ENCODE measurements at regions not wholly inside any gene's neighbourhood (a gene's known extent, or its start where the extent isn't known, plus 50 kb on each side); places are given as distances from the start of the nearest gene placed in this dataset.
"Not testable (repeated sequence)": the region's sequence is repeated elsewhere in the genome, so short reads cannot be mapped to it uniquely, and the experiment has no call there.

- WGBS: 90% methylated on average over 3 of the region's 3 CpGs
- Histone ChIP-seq H3K4me3 (ENCODE audit: low read length in 2 of 2) (no peak overlapping the region), H3K9me3 (ENCODE audit: control insufficient read depth in 2 of 2, insufficient read depth in 1 of 2, low read length in 1 of 2) (peaks cover 2 to 7% of the 10 kb centered on the region in 2 donors), H3K27me3 (ENCODE audit: control insufficient read depth in 2 of 2, insufficient read depth in 1 of 2, low read length in 1 of 2) (no peaks in the 10 kb centered on the region), H3K4me1 (ENCODE audit: control insufficient read depth in 2 of 2, insufficient read depth in 2 of 2, low read length in 2 of 2) (peaks cover 0 to 3% of the 10 kb centered on the region in 2 donors), H3K27ac (ENCODE audit: low read depth in 1 of 2, low read length in 1 of 2) (no peak overlapping the region), H3K36me3 (ENCODE audit: control insufficient read depth in 2 of 2, insufficient read depth in 2 of 2, low read length in 1 of 2) (no peaks in the 10 kb centered on the region)
- no peak for DNase-seq (ENCODE audit: low read depth in 6 of 9, low spot score in 9 of 9)
These were observed 484.5 kb downstream of the DMAC1 start for GRCh38 chr9:7315116-7315515.

- Histone ChIP-seq H3K27me3 (ENCODE audit: control insufficient read depth in 2 of 2, insufficient read depth in 1 of 2, low read length in 1 of 2) (no peaks in the 10 kb centered on the region), H3K27ac (ENCODE audit: low read depth in 1 of 2, low read length in 1 of 2) (no peak overlapping the region), H3K4me3 (ENCODE audit: low read length in 2 of 2) (no peak overlapping the region), H3K9me3 (ENCODE audit: control insufficient read depth in 2 of 2, insufficient read depth in 1 of 2, low read length in 1 of 2) (peaks cover 2 to 7% of the 10 kb centered on the region in 2 donors), H3K36me3 (ENCODE audit: control insufficient read depth in 2 of 2, insufficient read depth in 2 of 2, low read length in 1 of 2) (no peaks in the 10 kb centered on the region), H3K4me1 (ENCODE audit: control insufficient read depth in 2 of 2, insufficient read depth in 2 of 2, low read length in 2 of 2) (peaks cover 0 to 3% of the 10 kb centered on the region in 2 donors)
- 100% methylated on average over 1 of the region's 1 CpG for WGBS
- DNase-seq (ENCODE audit: low read depth in 6 of 9, low spot score in 9 of 9): no peak
These were observed 486.2 kb downstream of the DMAC1 start for GRCh38 chr9:7313389-7313788.

GRCh38 chr9:7309051-7309450, 490.5 kb downstream of the DMAC1 start:
- H3K36me3 ChIP-seq (ENCODE audit: control insufficient read depth in 2 of 2, insufficient read depth in 2 of 2, low read length in 1 of 2); H3K4me3 ChIP-seq (ENCODE audit: low read length in 2 of 2); H3K9me3 ChIP-seq (ENCODE audit: control insufficient read depth in 2 of 2, insufficient read depth in 1 of 2, low read length in 1 of 2); DNase-seq (ENCODE audit: low read depth in 6 of 9, low spot score in 9 of 9); H3K27ac ChIP-seq (ENCODE audit: low read depth in 1 of 2, low read length in 1 of 2); H3K4me1 ChIP-seq (ENCODE audit: control insufficient read depth in 2 of 2, insufficient read depth in 2 of 2, low read length in 2 of 2); H3K27me3 ChIP-seq (ENCODE audit: control insufficient read depth in 2 of 2, insufficient read depth in 1 of 2, low read length in 1 of 2): not testable (repeated sequence)
- 97% methylated on average over 7 of the region's 7 CpGs for WGBS

DNA sequence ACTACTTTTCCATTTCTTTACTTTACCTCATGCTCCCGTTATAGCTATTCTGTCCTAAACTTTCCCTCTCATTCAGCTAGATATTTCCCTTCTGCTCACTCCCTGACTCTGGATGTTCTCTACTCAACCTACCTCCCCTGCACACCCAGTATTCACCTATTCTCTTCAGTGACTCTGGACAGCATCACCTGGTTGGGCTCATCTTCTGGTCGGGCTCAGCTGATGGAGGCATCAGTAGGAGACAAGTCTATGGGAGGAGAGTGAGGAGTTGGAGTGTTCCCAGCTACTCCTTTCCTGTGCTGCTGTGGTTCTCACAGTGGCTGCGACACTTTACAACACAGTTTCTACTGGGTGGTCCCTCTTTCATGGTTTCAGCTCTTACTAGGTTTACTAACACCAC, 493.9 kb downstream of the DMAC1 start:
- DNase-seq (ENCODE audit: low read depth in 6 of 9, low spot score in 9 of 9): no peak
- no peaks in the 10 kb centered on the region for H3K4me1 ChIP-seq (ENCODE audit: control insufficient read depth in 2 of 2, insufficient read depth in 2 of 2, low read length in 2 of 2)
- no peak overlapping the region for H3K27ac ChIP-seq (ENCODE audit: low read depth in 1 of 2, low read length in 1 of 2)
- no peaks in the 10 kb centered on the region for H3K9me3 ChIP-seq (ENCODE audit: control insufficient read depth in 2 of 2, insufficient read depth in 1 of 2, low read length in 1 of 2)
- no peaks in the 10 kb centered on the region for H3K36me3 ChIP-seq (ENCODE audit: control insufficient read depth in 2 of 2, insufficient read depth in 2 of 2, low read length in 1 of 2)
- no peak overlapping the region for H3K4me3 ChIP-seq (ENCODE audit: low read length in 2 of 2)
- 97% methylated on average over 3 of the region's 3 CpGs for WGBS
- no peaks in the 10 kb centered on the region for H3K27me3 ChIP-seq (ENCODE audit: control insufficient read depth in 2 of 2, insufficient read depth in 1 of 2, low read length in 1 of 2)

DNA sequence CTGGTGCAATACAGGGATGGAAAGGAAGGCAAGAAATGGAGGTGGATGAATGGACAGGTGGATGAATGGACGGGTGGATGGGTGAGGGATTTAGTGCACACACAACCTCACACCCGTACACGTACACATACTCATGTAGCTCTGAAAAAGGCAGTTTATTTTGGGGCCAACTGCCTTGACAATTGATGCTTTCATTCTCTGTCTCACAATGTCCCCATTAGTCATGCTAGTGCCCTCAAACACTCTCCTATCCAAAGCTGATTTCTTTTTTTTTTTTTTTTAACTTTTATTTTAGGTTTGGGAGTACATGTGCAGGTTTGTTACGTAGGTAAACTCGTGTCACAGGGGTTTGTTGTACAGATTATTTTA, 495.0 kb downstream of the DMAC1 start:
- no peaks in the 10 kb centered on the region for H3K27me3 ChIP-seq (ENCODE audit: control insufficient read depth in 2 of 2, insufficient read depth in 1 of 2, low read length in 1 of 2)
- no peak overlapping the region for H3K27ac ChIP-seq (ENCODE audit: low read depth in 1 of 2, low read length in 1 of 2)
- H3K4me1 ChIP-seq (ENCODE audit: control insufficient read depth in 2 of 2, insufficient read depth in 2 of 2, low read length in 2 of 2): no peaks in the 10 kb centered on the region
- H3K9me3 ChIP-seq (ENCODE audit: control insufficient read depth in 2 of 2, insufficient read depth in 1 of 2, low read length in 1 of 2): no peaks in the 10 kb centered on the region
- no peak for DNase-seq (ENCODE audit: low read depth in 6 of 9, low spot score in 9 of 9)
- no peak overlapping the region for H3K4me3 ChIP-seq (ENCODE audit: low read length in 2 of 2)
- WGBS: 93% methylated on average over 5 of the region's 5 CpGs
- H3K36me3 ChIP-seq (ENCODE audit: control insufficient read depth in 2 of 2, insufficient read depth in 2 of 2, low read length in 1 of 2): no peaks in the 10 kb centered on the region

- Histone ChIP-seq H3K4me3 (ENCODE audit: low read length in 2 of 2) (no peak overlapping the region), H3K4me1 (ENCODE audit: control insufficient read depth in 2 of 2, insufficient read depth in 2 of 2, low read length in 2 of 2) (no peaks in the 10 kb centered on the region), H3K36me3 (ENCODE audit: control insufficient read depth in 2 of 2, insufficient read depth in 2 of 2, low read length in 1 of 2) (no peaks in the 10 kb centered on the region), H3K9me3 (ENCODE audit: control insufficient read depth in 2 of 2, insufficient read depth in 1 of 2, low read length in 1 of 2) (no peaks in the 10 kb centered on the region), H3K27me3 (ENCODE audit: control insufficient read depth in 2 of 2, insufficient read depth in 1 of 2, low read length in 1 of 2) (no peaks in the 10 kb centered on the region), H3K27ac (ENCODE audit: low read depth in 1 of 2, low read length in 1 of 2) (no peak overlapping the region)
- no peak for DNase-seq (ENCODE audit: low read depth in 6 of 9, low spot score in 9 of 9)
- WGBS: 91% methylated on average over 10 of the region's 10 CpGs
These were observed 495.5 kb downstream of the DMAC1 start for GRCh38 chr9:7303907-7304626.

GRCh38 chr9:7300484-7300883, 499.1 kb downstream of the DMAC1 start:
- H3K27me3 ChIP-seq (ENCODE audit: control insufficient read depth in 2 of 2, insufficient read depth in 1 of 2, low read length in 1 of 2): no peaks in the 10 kb centered on the region
- no peaks in the 10 kb centered on the region for H3K9me3 ChIP-seq (ENCODE audit: control insufficient read depth in 2 of 2, insufficient read depth in 1 of 2, low read length in 1 of 2)
- H3K4me3 ChIP-seq (ENCODE audit: low read length in 2 of 2): no peak overlapping the region
- H3K27ac ChIP-seq (ENCODE audit: low read depth in 1 of 2, low read length in 1 of 2): no peak overlapping the region
- no peaks in the 10 kb centered on the region for H3K36me3 ChIP-seq (ENCODE audit: control insufficient read depth in 2 of 2, insufficient read depth in 2 of 2, low read length in 1 of 2)
- no peaks in the 10 kb centered on the region for H3K4me1 ChIP-seq (ENCODE audit: control insufficient read depth in 2 of 2, insufficient read depth in 2 of 2, low read length in 2 of 2)
- no peak for DNase-seq (ENCODE audit: low read depth in 6 of 9, low spot score in 9 of 9)
- WGBS: 99% methylated on average over 3 of the region's 3 CpGs

DNA sequence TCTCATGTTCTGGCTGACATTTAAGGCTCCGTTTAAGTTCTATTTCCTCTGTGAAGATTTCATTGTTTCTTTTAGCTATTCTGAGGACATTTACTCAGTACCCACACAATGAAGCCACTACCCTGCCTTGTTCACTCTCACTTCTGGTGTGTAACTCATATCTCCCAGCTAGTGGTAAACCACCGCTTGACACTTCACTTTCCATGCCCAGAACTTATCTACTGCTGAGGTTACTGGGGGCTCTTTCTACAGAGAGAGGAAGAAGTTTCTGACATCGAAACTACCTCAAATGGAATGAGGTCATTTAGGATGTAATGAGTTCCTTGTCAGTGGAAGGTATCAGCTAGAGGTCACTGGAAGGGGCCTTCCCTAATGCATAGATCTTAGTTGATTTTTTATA, 501.5 kb downstream of the DMAC1 start:
- Histone ChIP-seq H3K27me3 (ENCODE audit: control insufficient read depth in 2 of 2, insufficient read depth in 1 of 2, low read length in 1 of 2) (no peaks in the 10 kb centered on the region), H3K9me3 (ENCODE audit: control insufficient read depth in 2 of 2, insufficient read depth in 1 of 2, low read length in 1 of 2) (no peaks in the 10 kb centered on the region), H3K27ac (ENCODE audit: low read depth in 1 of 2, low read length in 1 of 2) (no peak overlapping the region), H3K36me3 (ENCODE audit: control insufficient read depth in 2 of 2, insufficient read depth in 2 of 2, low read length in 1 of 2) (no peaks in the 10 kb centered on the region), H3K4me1 (ENCODE audit: control insufficient read depth in 2 of 2, insufficient read depth in 2 of 2, low read length in 2 of 2) (no peaks in the 10 kb centered on the region), H3K4me3 (ENCODE audit: low read length in 2 of 2) (no peak overlapping the region)
- peak in 7 of 9 donors; percentile 5 to 48 (median 14) for DNase-seq (ENCODE audit: low read depth in 6 of 9, low spot score in 9 of 9)
- WGBS: 28% methylated on average over 3 of the region's 3 CpGs

DNA sequence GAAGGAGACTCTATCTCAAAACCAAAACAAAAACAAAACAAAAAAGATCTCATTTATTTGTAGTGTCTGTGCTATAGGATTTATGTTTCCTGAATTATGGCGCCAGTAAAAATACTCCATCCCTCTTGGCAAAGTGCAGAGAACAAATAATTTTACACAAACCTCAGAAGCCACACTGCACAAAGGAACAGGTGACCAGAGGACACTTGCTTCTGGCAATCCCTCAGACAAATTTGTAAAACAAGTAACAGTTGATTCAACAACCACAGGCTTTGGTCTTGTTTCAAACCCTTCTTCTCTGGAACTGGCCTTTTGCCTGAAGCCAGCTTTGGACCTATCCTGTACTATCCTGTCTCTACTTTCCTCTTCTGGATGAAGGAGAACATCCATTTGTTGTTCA, 502.1 kb downstream of the DMAC1 start:
- no peak overlapping the region for H3K4me3 ChIP-seq (ENCODE audit: low read length in 2 of 2)
- no peaks in the 10 kb centered on the region for H3K4me1 ChIP-seq (ENCODE audit: control insufficient read depth in 2 of 2, insufficient read depth in 2 of 2, low read length in 2 of 2)
- 96% methylated on average over 1 of the region's 1 CpG for WGBS
- no peak for DNase-seq (ENCODE audit: low read depth in 6 of 9, low spot score in 9 of 9)
- H3K27me3 ChIP-seq (ENCODE audit: control insufficient read depth in 2 of 2, insufficient read depth in 1 of 2, low read length in 1 of 2): no peaks in the 10 kb centered on the region
- H3K36me3 ChIP-seq (ENCODE audit: control insufficient read depth in 2 of 2, insufficient read depth in 2 of 2, low read length in 1 of 2): no peaks in the 10 kb centered on the region
- no peak overlapping the region for H3K27ac ChIP-seq (ENCODE audit: low read depth in 1 of 2, low read length in 1 of 2)
- no peaks in the 10 kb centered on the region for H3K9me3 ChIP-seq (ENCODE audit: control insufficient read depth in 2 of 2, insufficient read depth in 1 of 2, low read length in 1 of 2)

Data from thymus (tissue), 11 donors.